Astrocyte of the cerebellum (primary cell): ENCODE measurements at regions not wholly inside any gene's neighbourhood (a gene's known extent, or its start where the extent isn't known, plus 50 kb on each side); places are given as distances from the start of the nearest gene placed in this dataset.

Experiments used
- DNase-seq: peaks from one replicate; pipeline ENCODE4 v3.0.0-alpha.2; 2011; ENCODE audit warnings: low read depth
- H3K4me3 ChIP-seq: 2 replicates; pipeline ENCODE4 v1.5.1; 2011; ENCODE audit warnings: mild to moderate bottlenecking, low read depth, low read length, moderate library complexity
- in situ Hi-C: cut with HindIII; loops from 2 replicates; pipeline ENCODE4 v1.10.0; 2017; ENCODE audit warnings: low sequenced_read_pairs
- TF ChIP-seq, protein P1 (sequence below): IDR thresholded peaks from 2 replicates; pipeline ENCODE4 v1.5.1; 2012; ENCODE audit warnings: low read length, low read depth, moderate library complexity, mild to moderate bottlenecking; ENCODE audit errors: missing control alignments

DNA sequence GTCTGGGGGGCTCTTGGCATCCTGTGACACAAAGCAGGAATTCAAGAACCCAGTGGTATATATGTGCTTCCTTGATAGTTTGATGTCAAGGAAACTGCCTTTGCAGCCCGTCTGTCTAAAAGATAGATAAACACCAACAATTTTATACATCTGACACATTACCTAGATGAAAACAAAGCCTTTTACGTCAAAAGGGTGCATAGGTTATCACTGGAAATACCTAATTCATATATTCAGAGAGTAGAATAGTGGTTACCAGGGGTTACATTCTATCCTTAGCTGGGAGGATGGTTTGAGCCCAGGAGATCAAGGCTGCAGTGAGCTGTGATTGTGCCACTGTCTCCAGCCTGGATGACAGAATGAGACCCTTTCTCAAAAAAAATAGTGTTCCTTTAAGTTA is 356.9 kb upstream of the RASGRP1 start:
- no peak for DNase-seq
- TF ChIP-seq, protein P1, sequence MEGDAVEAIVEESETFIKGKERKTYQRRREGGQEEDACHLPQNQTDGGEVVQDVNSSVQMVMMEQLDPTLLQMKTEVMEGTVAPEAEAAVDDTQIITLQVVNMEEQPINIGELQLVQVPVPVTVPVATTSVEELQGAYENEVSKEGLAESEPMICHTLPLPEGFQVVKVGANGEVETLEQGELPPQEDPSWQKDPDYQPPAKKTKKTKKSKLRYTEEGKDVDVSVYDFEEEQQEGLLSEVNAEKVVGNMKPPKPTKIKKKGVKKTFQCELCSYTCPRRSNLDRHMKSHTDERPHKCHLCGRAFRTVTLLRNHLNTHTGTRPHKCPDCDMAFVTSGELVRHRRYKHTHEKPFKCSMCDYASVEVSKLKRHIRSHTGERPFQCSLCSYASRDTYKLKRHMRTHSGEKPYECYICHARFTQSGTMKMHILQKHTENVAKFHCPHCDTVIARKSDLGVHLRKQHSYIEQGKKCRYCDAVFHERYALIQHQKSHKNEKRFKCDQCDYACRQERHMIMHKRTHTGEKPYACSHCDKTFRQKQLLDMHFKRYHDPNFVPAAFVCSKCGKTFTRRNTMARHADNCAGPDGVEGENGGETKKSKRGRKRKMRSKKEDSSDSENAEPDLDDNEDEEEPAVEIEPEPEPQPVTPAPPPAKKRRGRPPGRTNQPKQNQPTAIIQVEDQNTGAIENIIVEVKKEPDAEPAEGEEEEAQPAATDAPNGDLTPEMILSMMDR, result no peak
- no peak overlapping the region for H3K4me3 ChIP-seq
- in situ Hi-C loops, result no loop called here

DNA sequence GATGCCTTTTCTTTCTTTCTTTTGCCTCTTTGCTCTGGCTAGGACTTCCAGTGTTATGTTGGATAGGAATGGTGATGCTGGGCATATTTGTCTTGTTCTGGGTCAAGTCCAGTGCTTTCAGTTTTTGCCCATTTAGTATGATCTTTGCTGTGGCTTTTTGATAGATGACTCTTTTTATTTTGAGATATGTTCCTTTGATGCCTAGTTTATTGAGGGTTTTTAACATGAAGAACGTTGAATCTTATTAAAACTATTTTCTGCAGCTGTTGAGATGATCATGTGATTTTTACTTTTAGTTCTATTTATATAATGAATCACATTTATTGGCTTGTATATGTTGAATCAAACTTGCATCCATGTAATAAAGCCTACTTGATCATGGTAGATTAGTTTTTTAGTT is 363.8 kb upstream of the RASGRP1 start:
- in situ Hi-C loops, result no loop called here
- DNase-seq, result no peak
- no peak overlapping the region for H3K4me3 ChIP-seq
- TF ChIP-seq, protein P1, result no peak

DNA sequence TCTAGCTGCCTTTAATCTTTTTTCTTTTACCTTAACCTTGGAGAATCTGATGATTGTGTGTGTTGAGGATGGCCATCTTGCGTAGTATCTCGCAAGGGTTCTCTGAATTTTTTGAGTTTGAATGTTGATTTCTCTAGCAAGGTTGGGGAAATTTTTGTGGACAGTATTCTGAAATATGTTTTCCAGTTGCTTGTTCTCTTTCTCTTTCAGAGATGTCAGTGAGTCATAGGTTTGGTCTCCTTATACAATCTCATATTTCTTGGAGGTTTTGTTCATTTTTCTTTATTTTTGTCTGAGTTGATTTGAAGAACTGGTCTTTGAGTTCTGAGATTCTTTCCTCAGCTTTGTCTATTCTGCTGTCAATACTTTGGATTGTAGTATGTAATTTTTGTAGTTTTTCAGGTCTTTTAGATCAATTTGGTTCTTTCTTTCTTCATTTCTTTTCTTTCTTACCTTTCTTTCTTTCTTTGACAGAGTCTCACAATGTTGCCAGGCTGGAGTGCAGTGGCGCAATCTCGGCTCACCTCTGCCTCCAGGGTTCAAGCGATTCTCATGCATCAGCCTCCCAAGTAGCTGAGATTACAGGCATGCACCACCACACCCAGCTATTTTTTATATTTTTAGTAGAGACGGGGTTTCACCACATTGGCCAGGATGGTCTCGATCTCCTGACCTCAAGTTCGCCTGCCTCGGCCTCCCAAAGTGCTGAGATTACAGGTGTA is 366.4 kb upstream of the RASGRP1 start:
- no peak overlapping the region for H3K4me3 ChIP-seq
- in situ Hi-C loops, result no loop called here
- no peak for DNase-seq
- TF ChIP-seq, protein P1, result no peak

DNA sequence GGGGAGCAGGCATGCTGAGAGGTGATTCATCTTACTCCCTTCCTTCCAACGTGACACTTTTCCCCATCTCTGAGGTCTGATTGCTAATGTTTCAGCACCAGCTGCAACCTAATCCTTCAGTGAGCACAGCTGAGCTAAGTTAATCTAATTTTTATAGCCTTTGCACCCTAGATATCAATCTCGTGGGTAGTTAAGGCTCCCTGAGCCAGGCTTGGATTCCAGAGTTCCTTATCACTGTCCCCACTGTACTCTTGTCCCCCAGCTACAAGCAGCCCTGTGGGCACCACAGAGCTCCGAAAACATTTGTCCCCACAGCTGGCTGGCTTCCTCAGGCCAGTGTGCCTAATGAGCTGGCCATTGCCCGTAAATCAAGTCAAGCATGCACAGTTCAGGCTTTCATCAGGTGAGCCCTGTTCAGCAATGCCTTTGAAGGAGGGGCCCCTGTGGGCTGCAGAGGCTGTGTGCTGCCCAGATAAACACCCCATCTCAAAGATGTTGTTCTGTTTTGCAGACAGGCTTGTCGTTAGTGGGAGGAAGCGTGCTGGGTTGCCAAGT is 376.9 kb upstream of the RASGRP1 start:
- in situ Hi-C loops, result no loop called here
- no peak for DNase-seq
- TF ChIP-seq, protein P1, result no peak
- H3K4me3 ChIP-seq, result no peak overlapping the region

DNA sequence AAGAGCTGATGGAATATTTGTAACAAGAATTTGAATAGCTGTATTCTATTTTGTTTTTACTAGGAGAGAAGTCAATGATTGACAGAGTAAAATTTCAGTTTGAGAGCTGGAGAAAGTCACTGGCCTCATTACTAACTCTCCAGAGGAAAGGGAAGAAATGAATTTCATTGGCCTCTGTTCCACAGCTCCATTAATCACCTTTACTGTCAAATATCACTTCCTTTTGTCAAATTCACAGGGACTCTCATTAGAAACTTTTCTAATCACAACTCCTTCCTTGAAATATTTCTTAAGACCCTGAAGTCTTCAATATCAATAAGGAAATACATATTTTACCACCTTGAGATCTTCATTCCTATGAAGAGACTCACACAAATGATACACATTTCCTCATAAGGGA is 379.9 kb upstream of the RASGRP1 start:
- TF ChIP-seq, protein P1, result no peak
- in situ Hi-C loops, result no loop called here

DNA sequence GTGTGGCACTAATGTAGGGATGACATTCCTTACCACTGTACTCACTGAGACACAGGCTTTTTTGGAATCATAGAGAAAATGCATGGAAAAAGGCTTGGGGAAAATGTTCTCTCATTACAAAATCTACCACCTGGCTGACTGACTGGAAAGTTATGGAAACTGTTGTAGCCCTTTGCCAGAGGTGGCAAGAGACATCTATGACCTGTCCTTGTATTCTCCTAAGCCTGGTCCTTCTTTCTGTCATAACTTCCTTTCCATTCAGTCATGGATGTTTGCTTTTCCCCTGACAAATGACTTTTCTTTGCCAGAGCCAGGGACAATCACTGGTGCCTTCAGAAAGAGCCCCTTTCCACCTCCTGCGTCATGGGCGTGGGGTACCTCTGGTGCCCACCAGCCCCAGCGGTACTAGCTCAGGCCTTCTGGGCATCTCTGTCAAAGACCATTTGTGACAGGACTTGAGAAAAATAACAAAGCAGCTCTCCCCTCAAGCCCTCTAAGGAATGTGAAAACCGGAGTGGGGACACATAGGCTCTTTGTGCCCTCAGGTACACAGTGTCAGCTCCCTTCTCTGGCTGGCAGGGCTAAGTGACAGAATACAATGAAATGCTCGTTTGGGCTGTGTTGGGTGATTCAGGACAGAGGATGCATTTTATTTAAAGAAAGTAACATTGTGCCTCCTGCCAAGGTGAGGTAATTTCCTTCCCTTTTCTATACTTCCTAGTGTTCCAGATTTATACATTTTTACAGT is 381.1 kb upstream of the RASGRP1 start:
- in situ Hi-C loops, result no loop called here
- H3K4me3 ChIP-seq, result no peak overlapping the region

More for the DNA sequence above, 379.9 kb upstream of the RASGRP1 start:
- no peak for DNase-seq
- no peak overlapping the region for H3K4me3 ChIP-seq

More for the DNA sequence above, 381.1 kb upstream of the RASGRP1 start:
- TF ChIP-seq, protein P1, result no peak
- DNase-seq, result no peak
